GM20000 (cell line): ENCODE measurements at regions not wholly inside any gene's neighbourhood (a gene's known extent, or its start where the extent isn't known, plus 50 kb on each side); places are given as distances from the start of the nearest gene placed in this dataset.

Source experiments
- DNase-seq: peaks from one replicate; pipeline ENCODE4 v3.0.0; 2012; ENCODE audit warnings: low spot score
- TF ChIP-seq, protein P1 (sequence below): IDR thresholded peaks from 2 replicates; pipeline ENCODE4 v1.5.1; 2012; ENCODE audit warnings: mild to moderate bottlenecking, control low read depth; ENCODE audit errors: extremely low read depth, missing control alignments

DNA sequence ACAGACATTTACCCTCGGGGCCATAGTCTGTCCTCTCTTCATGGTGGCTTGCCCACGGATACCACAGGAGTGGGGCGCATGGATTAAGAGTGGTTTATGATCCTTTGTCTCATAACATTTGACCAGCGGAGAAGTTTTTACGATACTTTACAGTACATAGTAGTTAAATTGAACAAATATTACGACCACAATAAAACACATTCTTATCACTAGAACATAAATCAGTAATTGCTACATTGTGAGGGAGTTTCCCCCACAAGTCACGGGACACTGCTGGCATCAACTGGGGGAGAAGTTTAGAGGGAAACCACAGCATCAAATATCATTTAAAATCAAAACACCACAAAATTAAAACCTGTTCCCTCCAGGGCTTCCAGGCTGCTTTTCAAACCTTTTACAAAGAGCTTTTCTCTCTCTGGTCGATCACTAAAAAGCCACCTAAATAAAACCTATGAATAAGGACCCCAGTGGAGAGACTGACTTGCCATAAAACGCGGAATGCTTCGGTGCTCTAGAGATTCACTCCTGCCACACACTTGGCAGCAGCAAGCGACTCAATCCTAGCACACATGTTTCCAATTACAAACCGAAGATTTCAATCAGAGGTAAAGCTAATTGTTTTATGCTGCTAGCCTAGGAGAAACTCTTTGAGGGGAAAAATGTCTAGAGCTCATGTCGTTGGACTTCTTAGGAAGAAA lies 173.7 kb upstream of the HNRNPA3 start:
- DNase-seq: no peak
- TF ChIP-seq, protein P1, sequence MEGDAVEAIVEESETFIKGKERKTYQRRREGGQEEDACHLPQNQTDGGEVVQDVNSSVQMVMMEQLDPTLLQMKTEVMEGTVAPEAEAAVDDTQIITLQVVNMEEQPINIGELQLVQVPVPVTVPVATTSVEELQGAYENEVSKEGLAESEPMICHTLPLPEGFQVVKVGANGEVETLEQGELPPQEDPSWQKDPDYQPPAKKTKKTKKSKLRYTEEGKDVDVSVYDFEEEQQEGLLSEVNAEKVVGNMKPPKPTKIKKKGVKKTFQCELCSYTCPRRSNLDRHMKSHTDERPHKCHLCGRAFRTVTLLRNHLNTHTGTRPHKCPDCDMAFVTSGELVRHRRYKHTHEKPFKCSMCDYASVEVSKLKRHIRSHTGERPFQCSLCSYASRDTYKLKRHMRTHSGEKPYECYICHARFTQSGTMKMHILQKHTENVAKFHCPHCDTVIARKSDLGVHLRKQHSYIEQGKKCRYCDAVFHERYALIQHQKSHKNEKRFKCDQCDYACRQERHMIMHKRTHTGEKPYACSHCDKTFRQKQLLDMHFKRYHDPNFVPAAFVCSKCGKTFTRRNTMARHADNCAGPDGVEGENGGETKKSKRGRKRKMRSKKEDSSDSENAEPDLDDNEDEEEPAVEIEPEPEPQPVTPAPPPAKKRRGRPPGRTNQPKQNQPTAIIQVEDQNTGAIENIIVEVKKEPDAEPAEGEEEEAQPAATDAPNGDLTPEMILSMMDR: no peak

DNA sequence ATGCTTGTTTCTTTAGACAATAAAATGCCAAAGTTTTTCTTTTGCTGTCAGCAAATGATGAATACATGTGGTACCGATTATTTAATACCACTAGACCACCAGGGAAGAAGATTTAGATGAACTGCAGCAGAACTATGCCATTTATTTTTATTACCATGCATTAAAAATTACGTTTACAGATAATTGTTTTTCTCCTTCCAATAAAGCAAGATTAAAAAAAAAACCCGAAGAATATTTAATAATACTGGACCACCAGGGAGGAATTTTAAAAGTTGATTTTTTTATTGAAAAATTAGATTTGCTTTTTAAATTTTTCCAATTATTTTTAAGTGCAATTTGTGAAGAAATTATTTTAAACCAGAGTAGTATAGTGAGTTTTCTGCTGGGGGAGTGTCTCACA lies 170.3 kb upstream of the HNRNPA3 start:
- DNase-seq: no peak
- TF ChIP-seq, protein P1: no peak

DNA sequence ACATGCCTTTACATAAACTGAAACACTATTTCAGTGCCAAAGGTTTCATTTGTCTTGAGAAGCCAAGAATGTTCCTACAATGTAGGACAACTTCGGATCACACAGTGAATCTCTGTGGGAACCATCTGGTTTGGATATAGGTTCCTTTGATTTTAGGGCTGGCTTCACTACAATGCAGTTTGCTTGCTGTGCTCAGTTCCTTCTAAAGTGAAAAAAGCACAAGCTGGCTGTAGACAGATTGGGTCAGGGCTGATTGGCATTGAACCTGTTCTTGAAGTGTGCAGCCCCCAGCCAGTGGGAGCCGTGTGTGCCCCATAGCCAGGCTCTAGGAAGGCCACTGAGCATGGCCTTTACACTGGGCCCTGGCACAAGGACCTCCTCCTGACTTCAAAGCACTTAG lies 167.9 kb upstream of the HNRNPA3 start:
- TF ChIP-seq, protein P1: no peak
- DNase-seq: no peak

DNA sequence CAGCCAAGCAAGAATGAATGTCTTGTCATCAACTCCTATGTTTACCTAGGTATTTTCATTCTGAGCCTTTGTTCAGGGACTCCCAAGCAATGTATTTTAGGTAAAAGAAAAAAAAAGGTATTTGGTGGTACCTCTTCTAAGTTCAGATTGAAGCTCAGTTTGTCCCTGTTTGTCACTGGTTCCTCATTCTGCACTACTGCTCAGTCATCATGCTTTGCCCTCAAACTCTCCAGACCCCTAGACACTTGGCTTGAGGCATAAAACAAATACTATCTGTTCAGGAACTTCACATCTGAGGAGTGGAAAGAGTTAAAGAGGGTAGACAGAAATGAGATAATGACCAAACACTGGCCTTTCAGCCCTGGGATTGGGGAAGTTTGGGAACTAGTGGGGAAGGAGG lies 163.6 kb upstream of the HNRNPA3 start:
- no peak for DNase-seq
- TF ChIP-seq, protein P1: no peak

DNA sequence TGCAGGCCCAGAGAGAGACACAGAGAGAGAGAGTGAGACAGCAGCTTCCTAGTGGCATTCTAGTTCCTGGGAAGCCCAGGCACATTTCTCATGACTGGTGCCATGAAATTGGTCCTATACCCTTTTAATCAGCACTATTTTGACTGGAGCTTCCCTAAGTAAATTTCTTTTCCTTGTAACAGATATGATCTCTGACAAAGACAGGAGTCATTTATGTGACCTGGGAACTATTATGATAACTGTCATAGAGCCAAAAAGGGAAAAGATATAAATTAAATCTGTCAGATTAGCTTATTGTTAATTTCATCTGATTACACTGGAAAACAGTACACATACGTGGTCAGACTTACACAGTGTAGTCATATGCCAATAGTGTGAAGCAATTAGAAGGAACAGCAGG lies 161.3 kb upstream of the HNRNPA3 start:
- DNase-seq: no peak
- TF ChIP-seq, protein P1: no peak

DNA sequence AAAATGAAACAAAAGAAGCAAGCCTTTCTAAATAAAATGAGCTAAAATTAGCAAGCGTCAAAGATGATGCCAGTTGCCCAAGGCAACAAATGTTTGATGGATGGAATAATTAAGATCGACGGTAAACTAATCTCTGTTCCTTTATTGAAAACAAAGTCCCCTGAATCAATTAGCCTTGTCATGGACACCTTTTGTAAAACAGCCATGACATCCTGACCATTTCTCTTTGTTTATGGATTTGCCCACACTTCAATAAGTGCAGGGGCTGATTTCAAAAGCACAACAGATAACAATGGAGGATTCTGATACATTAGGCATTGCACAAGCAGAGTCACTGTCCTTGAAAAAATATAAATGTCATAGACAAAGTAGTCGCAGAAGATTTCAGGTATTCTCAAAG lies 160.1 kb upstream of the HNRNPA3 start:
- DNase-seq: no peak
- TF ChIP-seq, protein P1: no peak

DNA sequence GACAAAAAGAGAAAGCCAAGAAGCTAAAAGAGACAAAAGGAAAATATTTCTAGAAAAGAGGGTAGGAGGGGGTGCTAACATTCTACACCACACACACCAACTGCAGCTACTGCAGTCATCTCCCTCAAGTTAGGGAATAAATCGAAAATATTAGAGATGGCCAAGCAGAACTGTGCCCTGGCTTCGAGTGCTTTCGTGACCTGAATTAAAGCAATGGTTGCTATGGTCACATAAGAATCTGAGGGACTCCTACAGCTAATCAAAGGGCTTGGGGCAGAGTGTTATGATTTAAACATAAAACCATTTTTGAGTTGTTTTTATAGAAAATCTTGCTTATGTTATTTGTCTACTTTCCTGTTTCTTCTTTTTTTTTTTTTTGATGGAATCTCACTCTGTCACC lies 159.6 kb upstream of the HNRNPA3 start:
- DNase-seq: no peak
- TF ChIP-seq, protein P1: no peak
